GM12891 (cell line): ENCODE measurements at regions not wholly inside any gene's neighbourhood (a gene's known extent, or its start where the extent isn't known, plus 50 kb on each side); places are given as distances from the start of the nearest gene placed in this dataset.
"Not testable (repeated sequence)": the region's sequence is repeated elsewhere in the genome, so short reads cannot be mapped to it uniquely, and the experiment has no call there.

Experiments
- DNase-seq: peaks from one replicate; pipeline ENCODE4 v3.0.0; 2011; ENCODE audit warnings: low spot score; ENCODE audit not compliant: insufficient read length
- FAIRE-seq: peaks from 2 replicates; lab custom pipeline; 2011; peaks lifted over from hg19 to GRCh38; lab: Jason Lieb, UNC
- PAX5 ChIP-seq: IDR thresholded peaks from 2 replicates; pipeline ENCODE4 v1.6.1; 2011; ENCODE audit warnings: low read length, moderate library complexity, mild to moderate bottlenecking; ENCODE audit not compliant: insufficient read depth, severe bottlenecking
- POLR2A ChIP-seq: IDR thresholded peaks from 2 replicates; pipeline ENCODE4 v1.6.1; 2011; ENCODE audit warnings: low read depth, low read length, control low read depth
- POLR2AphosphoS5 ChIP-seq: IDR thresholded peaks from 2 replicates; pipeline ENCODE4 v1.6.1; 2011; ENCODE audit warnings: low read depth, low read length, control low read depth
- POU2F2 ChIP-seq: IDR thresholded peaks from 2 replicates; pipeline ENCODE4 v1.6.1; 2011; ENCODE audit warnings: low read depth, mild to moderate bottlenecking, control low read depth, low read length, moderate library complexity
- SPI1 ChIP-seq: IDR thresholded peaks from 2 replicates; pipeline ENCODE4 v1.6.1; 2011; ENCODE audit warnings: low read depth, low read length, control low read depth
- TAF1 ChIP-seq: IDR thresholded peaks from 2 replicates; pipeline ENCODE4 v1.6.1; 2011; ENCODE audit warnings: low read depth, low read length, control low read depth

DNA sequence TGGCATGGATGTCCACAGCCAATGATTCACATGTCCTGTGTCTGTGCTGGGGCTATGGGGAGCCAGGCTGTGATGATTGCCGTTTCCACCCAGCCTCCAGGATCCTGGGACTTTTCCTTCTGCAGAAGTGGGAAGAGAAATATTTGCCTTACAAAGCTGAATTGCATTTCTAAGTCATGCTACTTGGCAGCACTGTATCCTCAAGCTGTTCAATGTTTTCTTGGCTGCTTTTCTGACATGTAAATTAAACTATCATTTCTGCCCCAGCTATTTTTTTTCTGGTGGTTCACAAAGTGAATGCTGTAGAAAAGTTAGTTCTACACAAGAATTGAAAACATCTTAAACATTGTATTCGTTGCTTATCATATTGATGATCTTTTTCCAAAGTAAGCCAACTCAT is 51.9 kb upstream of the TCERG1L start:
- DNase-seq (no peak), FAIRE-seq (no peak)
- TF ChIP-seq POU2F2 (no peak), TAF1 (no peak), SPI1 (no peak), PAX5 (no peak), POLR2AphosphoS5 (no peak), POLR2A (no peak)

DNA sequence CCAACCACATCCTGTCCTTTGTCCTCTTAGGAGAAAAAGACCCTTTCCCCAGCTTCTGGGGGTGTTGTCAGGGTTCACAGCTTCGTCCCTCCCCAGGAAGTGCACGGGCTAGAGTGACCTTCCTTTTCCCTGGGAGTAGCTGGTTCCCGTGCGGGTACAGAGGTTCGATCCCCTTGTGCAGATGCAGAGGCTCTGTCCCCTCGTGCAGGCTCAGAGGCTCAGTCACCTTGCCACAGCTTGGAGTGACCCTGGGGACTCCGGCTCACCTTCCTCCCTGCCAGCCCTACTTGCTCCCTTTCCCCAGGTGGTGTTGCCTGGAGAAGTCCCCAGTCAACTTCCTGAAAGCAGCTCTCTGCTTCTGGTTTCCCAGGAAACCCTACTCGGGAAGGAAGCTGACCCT is 60.0 kb upstream of the TCERG1L start:
- DNase-seq (no peak), FAIRE-seq (no peak)
- TF ChIP-seq SPI1 (no peak), POU2F2 (no peak), POLR2A (no peak), TAF1 (no peak), PAX5 (no peak), POLR2AphosphoS5 (no peak)

DNA sequence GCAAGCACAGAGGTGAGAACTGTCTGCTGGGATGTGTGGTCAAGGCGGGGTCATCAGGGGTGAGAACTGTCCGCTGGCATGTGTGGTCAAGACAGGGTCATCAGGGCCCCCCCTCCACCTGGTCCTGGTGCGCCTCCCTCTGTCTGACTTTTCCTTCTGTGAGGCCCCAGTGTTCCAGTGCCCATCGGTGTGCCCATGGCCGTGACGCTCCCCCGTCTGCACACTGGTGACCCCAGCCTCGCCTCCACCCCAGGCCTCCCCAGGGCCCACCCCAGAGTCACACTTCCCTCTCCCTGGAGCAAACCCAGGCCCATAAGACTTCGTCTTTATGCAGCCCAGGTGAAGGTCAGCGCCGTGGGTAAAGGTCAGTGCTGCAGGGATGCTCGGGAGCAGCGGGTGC is 70.1 kb upstream of the TCERG1L start:
- FAIRE-seq (no peak), DNase-seq (no peak)
- no peak for TF ChIP-seq POLR2AphosphoS5
- TF ChIP-seq POU2F2 = no peak
- TF ChIP-seq SPI1 = no peak
- TF ChIP-seq PAX5 = no peak
- TF ChIP-seq TAF1 = no peak
- no peak for TF ChIP-seq POLR2A

DNA sequence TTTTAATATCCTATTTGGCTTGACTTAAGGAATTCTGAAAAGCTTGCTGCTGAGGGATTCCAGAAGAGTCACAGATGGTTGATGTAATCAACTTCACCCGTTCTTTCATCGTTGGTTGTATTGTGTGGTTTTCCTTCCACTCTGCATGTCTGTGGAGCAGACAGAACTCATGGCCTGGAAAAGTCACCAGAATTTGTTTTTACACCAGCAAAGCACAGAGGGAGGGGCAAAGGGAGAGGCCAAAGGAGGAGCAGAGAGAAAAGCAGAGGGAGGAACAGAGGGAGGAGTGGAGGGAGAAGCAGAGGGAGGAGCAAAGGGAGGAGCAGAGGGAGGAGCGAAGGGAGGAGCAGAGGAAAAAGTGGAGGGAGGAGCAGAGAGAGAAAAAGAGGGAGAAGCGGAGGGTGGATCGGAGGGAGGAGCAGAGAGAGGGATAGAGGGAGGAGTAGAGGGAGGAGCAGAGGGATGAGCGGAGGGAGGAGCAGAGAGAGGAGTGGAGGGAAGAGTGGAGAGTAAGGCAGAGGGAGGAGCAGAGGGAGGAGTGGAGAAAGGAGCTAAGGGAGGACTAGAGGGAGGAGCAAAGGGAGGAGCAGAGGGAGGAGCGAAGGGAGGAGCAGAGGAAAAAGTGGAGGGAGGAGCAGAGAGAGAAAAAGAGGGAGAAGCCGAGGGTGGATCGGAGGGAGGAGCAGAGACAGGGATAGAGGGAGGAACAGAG is 73.8 kb upstream of the TCERG1L start:
- FAIRE-seq, DNase-seq: not testable (repeated sequence)

DNA sequence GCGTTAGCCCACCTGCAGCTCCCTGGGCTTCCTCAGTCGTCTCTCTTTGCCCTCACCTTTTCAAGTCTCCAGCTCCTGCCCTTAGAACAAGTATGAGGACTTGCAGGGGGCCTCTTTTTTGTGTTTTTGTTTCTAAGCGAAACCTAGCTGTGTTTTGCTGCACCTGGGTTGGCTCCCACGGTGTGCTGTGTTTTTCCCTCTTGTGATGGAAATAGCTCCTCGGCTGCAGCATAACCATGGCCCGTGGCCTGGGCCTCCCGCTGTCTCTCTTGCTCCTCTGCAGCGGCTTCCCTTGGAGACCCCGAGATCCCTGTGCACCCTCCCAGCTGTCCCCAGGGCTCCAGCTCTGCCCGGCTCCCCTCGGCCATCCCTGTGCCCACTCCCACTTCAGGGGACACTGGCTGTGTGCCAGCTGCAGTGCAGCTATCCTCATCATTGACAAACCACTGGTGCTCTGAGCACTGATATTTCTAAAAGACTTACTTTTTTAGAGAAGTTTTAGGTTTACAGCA is 75.6 kb upstream of the TCERG1L start:
- DNase-seq = no peak
- TF ChIP-seq TAF1 (no peak), POLR2A (no peak), POLR2AphosphoS5 (no peak), POU2F2 (no peak), SPI1 (no peak)
- no peak for FAIRE-seq

DNA sequence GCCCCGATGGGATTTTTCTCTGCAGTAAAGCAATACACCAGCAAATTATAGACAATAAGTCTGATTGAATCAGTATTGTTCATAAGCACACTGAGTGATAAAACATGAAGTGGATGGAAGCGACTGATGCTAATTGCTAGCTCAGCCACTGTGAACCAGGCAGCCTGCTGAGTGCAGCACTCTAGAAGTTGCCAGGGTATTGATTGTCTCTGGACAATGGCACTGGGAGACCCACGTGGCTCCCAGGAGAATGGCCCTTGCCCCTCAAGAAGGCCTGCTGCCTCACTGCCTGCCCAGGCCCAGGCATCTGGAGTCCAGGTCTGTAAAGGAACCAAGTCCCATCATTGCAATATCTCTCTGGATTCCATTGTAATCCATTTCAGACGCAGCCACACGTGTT is 80.4 kb upstream of the TCERG1L start:
- DNase-seq (no peak), FAIRE-seq (no peak)
- no peak for TF ChIP-seq SPI1
- TF ChIP-seq POLR2A = no peak
- TF ChIP-seq TAF1 = no peak
- TF ChIP-seq POLR2AphosphoS5 = no peak
- no peak for TF ChIP-seq POU2F2
- no peak for TF ChIP-seq PAX5

DNA sequence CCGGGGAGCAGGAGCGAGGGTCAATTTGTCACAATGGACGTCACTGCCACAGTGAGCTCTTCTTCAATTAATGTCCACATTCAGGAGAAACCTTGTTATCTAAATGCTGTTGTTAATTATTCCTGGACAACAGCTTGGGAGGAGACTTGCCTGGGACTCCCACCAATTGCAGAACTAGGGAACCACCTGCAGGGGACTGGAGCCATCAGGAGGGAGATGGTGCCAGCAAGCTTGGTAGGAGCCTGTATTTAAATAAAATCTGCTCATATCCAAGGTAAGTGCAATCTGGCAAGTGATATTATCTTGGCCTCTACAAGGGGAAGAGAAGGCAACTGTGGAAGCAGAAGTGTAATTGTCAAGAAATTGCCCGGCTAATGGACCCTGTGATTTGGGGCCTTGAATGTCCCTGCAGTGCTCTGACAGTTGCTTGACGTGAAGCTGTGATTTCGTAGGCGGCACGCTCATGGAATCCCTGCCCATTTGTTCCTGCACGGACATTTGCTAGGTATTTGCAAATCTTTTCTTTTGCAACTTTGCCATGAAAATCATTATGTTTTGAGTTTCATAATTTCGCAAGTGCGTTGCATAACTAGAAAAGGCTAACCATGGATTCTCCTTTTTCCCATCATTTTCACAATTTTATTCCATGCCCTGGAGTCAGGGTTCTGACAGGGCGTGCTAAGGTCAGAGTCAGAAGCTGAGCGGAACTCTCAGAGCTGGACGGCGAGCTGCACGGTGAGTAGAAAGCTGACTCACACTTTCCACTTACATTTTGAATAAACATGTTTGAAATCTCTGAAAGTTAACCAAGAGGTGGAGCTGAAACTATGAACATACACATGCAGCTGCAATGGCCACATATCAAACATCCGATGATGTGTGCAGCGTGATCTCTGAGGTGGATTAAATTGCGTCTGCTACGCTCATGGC is 84.9 kb upstream of the TCERG1L start:
- no peak for FAIRE-seq

DNA sequence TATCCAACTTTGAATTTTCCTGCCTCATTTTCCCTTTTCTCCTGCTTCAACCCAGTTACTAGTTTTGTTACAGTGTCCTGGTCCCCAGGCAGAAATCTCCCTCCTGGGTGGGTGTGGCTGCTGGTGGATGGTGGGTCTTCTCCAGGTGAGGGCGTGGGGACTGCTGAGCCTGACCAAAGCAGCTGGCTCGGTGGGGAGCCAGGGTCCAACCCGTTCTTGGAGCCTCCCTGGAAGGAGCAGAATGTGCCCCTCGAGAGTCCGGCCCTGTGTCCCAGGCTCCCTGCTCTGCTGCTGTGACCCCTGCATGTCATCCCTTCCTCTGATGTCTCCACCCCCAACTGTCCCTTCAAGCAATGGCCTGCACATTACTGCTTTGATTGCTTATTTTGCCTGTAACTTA is 86.6 kb upstream of the TCERG1L start:
- FAIRE-seq = no peak
- DNase-seq = no peak
- no peak for TF ChIP-seq POLR2AphosphoS5
- no peak for TF ChIP-seq TAF1
- TF ChIP-seq POU2F2 = no peak
- TF ChIP-seq POLR2A = no peak
- TF ChIP-seq PAX5 = no peak
- no peak for TF ChIP-seq SPI1

More for the DNA sequence above, 84.9 kb upstream of the TCERG1L start:
- DNase-seq = no peak
- TF ChIP-seq SPI1 (no peak), POLR2A (no peak), POLR2AphosphoS5 (no peak), POU2F2 (no peak), PAX5 (no peak), TAF1 (no peak)

DNA sequence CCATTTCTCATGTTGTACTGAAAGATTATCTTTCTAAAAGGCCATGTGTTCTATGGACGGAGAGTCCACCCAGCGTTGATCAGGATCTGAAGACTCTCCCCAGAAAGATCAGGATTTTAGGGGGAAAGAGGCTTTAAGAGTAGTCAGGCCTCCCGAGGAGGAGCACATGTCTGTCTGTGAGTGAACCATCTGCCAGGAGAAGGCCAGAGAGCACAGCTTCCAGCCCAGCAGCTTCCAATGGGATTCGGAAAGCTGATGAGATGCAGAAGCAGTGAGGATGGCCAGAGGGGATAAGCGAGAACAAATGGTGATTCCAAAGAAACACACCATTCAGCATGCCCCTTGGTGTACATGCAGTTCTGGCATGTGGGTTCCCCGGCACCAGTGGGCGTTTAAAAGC is 88.5 kb upstream of the TCERG1L start:
- FAIRE-seq (no peak), DNase-seq (no peak)
- TF ChIP-seq POLR2A = no peak
- TF ChIP-seq SPI1 = no peak
- TF ChIP-seq POLR2AphosphoS5 = no peak
- no peak for TF ChIP-seq TAF1
- no peak for TF ChIP-seq PAX5
- no peak for TF ChIP-seq POU2F2

DNA sequence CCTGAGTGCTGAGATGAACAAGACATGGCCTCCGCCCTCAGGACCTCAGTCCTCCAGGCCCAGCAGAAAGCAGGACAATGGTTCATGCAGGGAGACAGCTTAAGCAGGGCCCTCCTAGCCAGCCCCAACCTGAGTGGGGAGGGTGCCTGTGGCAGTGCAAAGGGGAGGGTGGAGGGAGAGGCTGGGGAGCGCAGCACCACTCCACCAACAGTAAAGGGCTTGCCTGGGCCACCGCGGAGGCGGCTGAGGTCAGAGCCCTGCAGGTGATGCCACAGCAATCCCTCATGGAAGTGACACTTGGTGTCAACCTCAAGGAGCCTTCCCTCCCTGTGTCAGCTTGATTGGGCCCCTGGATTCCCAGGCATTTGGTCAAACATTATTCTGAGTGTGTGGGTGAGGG is 89.0 kb upstream of the TCERG1L start:
- FAIRE-seq (no peak), DNase-seq (no peak)
- TF ChIP-seq TAF1 = no peak
- no peak for TF ChIP-seq PAX5
- no peak for TF ChIP-seq POLR2A
- TF ChIP-seq POU2F2 = no peak
- no peak for TF ChIP-seq POLR2AphosphoS5
- TF ChIP-seq SPI1 = no peak
